GM08714 (cell line): ENCODE measurements at regions not wholly inside any gene's neighbourhood (a gene's known extent, or its start where the extent isn't known, plus 50 kb on each side); places are given as distances from the start of the nearest gene placed in this dataset.

Experiments used
- H3K4me3 ChIP-seq: fragments of 200-500 bp; sonication (Bioruptor generic); 2 replicates; pipeline ENCODE4 v1.5.1; 2014; ENCODE audit warnings: mild to moderate bottlenecking, low read length, inconsistent platforms
- ZNF274 ChIP-seq: IDR thresholded peaks from 2 replicates; pipeline ENCODE4 v1.6.1; 2012; ENCODE audit warnings: mild to moderate bottlenecking, low read depth, low read length

DNA sequence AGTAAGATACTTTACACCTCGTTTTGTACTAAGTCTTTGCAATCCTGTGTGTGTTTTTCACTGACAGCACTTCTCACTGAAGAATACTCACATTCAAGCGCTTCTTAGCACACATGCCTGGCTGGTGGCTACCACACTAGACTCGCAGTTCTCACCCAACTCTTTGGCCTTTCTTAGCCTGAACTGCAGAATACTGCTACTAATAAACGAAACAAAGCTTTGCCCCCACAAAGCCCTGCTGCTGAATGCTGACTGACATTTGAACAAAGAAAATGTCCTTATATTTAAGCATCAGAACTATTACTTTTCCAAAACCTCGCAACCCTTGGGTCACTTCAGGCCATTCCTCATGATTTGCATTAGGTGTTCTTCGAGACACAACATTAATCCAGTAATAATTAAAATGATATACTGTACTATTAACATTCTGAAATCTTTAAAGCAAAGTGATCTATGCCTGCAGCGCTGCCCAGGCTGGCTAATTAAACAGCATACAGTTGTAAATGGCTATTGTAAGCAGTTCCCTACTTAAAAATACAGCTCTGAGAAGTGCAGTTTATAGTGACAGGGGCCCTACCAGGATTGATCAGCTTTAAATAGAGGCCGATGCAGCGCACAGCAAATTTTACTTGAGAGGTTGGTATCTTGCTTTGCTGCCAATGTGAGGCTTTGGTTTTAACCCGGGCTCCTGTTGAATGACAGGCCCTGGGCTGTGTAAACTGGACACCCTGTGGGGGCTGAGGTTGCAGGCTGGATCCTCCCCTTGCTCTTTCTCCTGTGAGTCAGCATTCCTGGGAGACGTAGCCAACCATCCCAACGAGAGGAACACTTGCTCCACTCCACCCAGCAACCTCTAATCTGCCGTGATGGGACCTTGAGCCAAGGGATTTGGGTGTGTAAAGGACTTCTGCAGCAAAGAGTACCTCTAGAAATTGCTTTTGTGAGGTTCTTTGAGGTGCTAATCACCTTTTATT, 899.0 kb downstream of the TFAP2A start:
- no peak overlapping the region for H3K4me3 ChIP-seq
- TF ChIP-seq ZNF274 = no peak

- no peak for TF ChIP-seq ZNF274
- no peak overlapping the region for H3K4me3 ChIP-seq
Measured at GRCh38 chr6:9514146-9514545, 900.7 kb downstream of the TFAP2A start.

- TF ChIP-seq ZNF274 = no peak
- no peak overlapping the region for H3K4me3 ChIP-seq
Measured at GRCh38 chr6:9511157-9511556, 903.7 kb downstream of the TFAP2A start.

DNA sequence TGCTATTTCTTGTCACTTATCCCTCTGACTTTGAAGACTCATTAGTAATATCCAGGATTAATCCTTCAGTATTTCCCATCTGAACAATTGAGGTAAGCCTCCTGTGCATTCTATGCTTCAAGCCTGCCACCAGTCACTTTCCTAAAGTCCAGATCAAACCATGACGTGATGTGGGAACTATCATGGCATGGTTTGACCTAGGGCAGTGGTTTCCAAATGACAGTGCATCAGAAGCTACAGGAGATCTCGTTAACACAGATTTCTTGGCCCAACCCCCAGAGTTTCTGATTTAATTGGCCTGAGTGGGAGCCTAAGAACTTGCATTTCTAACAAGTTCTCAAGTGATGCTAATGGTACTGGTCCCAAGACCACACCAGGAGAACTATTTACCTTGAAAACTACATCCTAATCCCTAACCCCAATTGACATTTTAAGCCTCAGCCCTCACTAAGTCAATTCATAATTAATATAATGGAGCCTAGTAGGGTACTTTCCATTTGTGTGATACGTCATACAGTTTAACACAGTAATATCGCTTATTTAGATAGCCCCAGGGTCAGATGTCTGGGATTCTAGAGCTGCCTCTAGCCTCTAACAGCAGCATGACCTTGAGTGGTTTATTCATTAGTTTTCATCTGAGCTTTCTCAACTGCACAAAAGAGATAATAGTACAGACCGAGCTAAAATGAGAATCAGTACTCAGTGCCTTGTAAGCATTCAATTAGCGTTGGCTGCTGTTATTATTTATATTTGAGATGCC, 907.6 kb downstream of the TFAP2A start:
- no peak for TF ChIP-seq ZNF274
- H3K4me3 ChIP-seq = no peak overlapping the region

GRCh38 chr6:9504191-9504590, 910.7 kb downstream of the TFAP2A start:
- TF ChIP-seq ZNF274 = no peak
- no peak overlapping the region for H3K4me3 ChIP-seq

DNA sequence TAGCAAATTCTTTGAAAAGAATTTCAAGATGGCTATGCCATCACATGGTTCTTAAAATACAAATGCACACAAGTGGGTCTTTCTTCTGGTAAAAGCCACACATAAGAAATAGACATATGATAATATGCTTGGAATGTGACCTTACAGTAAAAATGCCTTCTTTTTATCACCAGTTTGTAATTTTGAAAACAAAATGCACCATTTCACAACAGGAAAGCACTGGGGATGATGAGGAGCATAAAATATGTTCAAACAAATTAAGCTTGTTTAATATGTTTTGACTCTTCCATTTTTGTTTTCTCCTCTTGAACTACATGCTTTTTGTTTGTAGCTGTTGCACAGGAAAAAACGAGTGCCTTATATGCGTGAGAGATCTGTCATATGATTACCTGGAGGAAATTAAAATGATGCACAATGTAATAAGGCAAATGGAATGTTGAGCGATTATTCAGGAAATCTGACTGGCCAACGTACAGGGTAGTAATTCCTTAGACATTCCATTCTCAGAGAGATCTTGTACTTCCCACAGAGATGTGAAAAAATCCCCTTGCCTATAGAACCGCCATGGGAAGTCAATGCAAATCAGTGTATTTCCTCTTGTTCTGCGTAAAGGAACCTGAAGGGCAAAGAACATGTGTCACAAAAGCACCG, 911.6 kb downstream of the TFAP2A start:
- H3K4me3 ChIP-seq = no peak overlapping the region
- no peak for TF ChIP-seq ZNF274

GRCh38 chr6:9499709-9500108, 915.2 kb downstream of the TFAP2A start:
- no peak overlapping the region for H3K4me3 ChIP-seq
- TF ChIP-seq ZNF274 = no peak

DNA sequence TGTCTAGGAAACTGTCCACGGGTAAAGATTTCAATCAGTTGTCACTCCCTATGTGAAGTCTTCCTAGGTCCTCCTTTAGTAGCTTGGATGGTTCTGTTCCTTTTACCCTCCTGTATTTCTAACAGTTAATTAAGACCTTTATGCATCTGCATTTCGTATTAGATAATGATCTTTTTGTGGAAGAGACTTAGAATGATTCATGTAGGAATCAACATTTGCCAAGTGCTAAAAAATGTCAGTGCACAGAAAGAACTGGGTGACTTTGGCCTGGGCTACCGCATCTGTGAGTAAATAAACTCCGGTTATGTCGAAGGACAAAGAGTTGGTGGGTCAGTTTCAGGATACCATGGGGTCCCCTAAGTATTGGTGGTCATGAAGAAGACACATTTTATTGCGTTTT, 918.0 kb downstream of the TFAP2A start:
- no peak for TF ChIP-seq ZNF274

DNA sequence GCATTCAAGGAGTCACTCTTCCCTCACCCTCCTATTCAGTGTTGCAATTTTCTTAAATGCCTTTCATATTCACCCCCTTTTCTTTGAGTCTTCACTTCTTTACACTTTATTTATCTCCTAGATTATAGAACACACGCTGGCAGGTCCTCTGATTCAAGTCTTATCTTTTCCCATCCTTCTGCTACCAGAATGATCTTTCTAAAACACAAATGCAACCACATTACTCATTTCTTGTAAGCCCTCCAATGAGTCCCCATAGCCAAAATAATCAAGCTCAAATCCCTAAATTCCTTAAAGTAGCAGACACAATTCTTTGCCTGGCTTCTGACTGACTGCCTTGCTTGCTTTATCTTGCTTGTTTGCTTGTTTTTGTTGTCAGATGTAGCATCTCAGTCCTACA, 920.0 kb downstream of the TFAP2A start:
- no peak overlapping the region for H3K4me3 ChIP-seq
- no peak for TF ChIP-seq ZNF274

More for the DNA sequence above, 918.0 kb downstream of the TFAP2A start:
- no peak overlapping the region for H3K4me3 ChIP-seq

DNA sequence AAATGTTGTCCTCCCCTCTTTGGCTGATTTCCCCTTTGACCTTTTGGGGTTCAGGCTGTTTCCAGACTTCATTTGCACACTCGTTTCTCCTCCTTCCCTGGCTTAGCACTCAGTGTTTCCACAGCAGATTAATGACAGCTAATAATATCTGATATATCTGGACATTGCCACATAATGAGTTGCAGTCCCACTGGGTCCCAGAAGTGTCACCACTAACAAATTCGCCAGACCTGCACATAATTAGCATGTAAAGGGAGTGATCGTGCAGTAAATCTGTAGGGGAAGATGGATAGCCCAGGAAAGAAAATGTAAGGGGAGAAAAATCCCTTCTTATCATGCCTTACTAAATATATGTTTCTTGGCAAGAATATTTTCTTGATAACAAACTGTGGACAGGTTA, 922.1 kb downstream of the TFAP2A start:
- no peak for TF ChIP-seq ZNF274
- H3K4me3 ChIP-seq = no peak overlapping the region

DNA sequence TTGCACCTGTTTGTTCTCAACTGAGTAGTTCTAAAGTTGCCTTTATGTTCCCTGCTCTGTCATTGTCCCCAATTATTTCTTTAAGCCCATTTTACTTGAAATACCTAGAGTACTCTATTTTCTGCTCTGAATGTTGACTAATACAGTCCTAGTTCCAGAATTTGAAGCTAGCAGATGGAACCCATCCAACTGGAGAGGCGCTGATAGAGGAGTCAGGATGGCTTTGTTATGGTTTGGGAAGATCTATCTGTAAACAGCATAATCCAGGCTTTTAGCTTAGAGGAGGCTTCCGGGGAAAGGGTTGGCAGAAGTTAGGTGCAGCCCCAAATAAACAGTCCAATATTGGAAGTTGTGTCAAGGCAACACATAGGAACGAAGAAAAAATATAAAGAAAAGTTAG, 927.7 kb downstream of the TFAP2A start:
- TF ChIP-seq ZNF274 = no peak
- no peak overlapping the region for H3K4me3 ChIP-seq

GRCh38 chr6:9485992-9486391, 928.9 kb downstream of the TFAP2A start:
- no peak for TF ChIP-seq ZNF274
- no peak overlapping the region for H3K4me3 ChIP-seq

DNA sequence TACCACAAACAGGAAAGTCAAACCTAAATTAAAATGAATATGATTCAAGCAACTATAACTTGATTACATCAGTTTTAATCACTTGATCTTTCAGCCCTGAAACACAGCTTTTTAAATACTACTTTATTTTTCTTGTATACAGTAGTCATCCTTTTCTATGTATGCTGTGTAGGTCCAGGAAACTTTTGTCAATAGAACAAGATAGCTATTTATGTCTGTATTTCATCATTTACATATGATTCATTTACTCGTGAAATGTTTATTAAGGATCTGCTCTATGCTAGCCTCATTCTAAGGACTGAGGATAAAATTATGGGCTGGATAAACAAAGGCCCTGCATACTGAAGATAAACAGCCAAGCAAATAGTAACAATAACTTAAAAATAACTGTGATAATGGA, 930.2 kb downstream of the TFAP2A start:
- no peak overlapping the region for H3K4me3 ChIP-seq
- no peak for TF ChIP-seq ZNF274

DNA sequence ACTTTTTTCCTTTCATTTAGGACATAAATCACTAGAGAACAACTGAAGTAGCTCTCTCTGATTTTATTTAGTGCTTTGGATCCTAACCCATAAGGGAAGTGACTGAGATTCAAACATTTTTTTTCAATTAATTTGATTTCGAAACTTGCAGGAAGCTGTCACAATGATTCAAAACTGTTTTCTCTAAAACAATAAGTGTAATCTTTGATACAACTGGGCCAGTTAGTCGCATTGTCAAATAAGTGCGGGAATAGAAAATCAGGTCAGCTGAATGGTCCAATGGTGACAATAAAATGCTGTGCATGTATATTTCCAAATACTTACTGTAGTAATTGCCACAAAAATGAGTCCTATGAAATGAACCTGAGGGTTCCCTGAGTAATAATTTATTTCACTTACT, 930.8 kb downstream of the TFAP2A start:
- no peak for TF ChIP-seq ZNF274
- H3K4me3 ChIP-seq = no peak overlapping the region
